Endothelial cell of umbilical vein (primary cell): ENCODE measurements at regions not wholly inside any gene's neighbourhood (a gene's known extent, or its start where the extent isn't known, plus 50 kb on each side); places are given as distances from the start of the nearest gene placed in this dataset.

Source experiments
- BruUV-seq: library from RNA; stranded (reverse); fragments of 400-500 nt; replicated peaks from 2 replicates; lab custom pipeline; 2021; lab: Mats Ljungman, UMichigan
- CTCF ChIA-PET: fragments of 300-600, 350-600 bp; sonication (Branson Sonifier 250); formaldehyde crosslinking; loops from one replicate; lab custom pipeline; 2021; ENCODE audit warnings: antibody characterized with exemption, inconsistent platforms; lab: Charles Lee
- POLR2A ChIA-PET: fragments of 300-600, 350-600 bp; sonication (Branson Sonifier 250); formaldehyde crosslinking; loops from one replicate; lab custom pipeline; 2021; ENCODE audit warnings: antibody characterized with exemption, inconsistent platforms; lab: Charles Lee
- DNase-seq: peaks from one replicate; pipeline ENCODE4 v3.0.0-alpha.2; 2011; ENCODE audit warnings: low read depth, low spot score
- FAIRE-seq: peaks from 2 replicates; lab custom pipeline; 2011; peaks lifted over from hg19 to GRCh38; lab: Jason Lieb, UNC
- H2AFZ ChIP-seq: 2 replicates; pipeline ENCODE4 v1.6.0; 2012; ENCODE audit warnings: low read depth, low read length, control low read depth, inconsistent platforms
- H3K27ac ChIP-seq: 2 replicates; pipeline ENCODE4 v1.5.1; 2011; ENCODE audit warnings: low read depth, mild to moderate bottlenecking, control low read depth, low read length, moderate library complexity; ENCODE audit not compliant: insufficient read depth
- H3K27me3 ChIP-seq, 2 experiments: 2 replicates each; pipeline versions ENCODE4 v1.6.0 to v1.6.1; 2011; ENCODE audit warnings: low read length in 2 of 2, mixed read lengths in 1 of 2; ENCODE audit not compliant: control insufficient read depth in 2 of 2, insufficient read depth in 2 of 2
- H3K36me3 ChIP-seq, 2 experiments: 2 replicates in 1 of 2; 3 replicates in 1 of 2; pipeline ENCODE4 v1.5.1; 2011; ENCODE audit warnings: low read length in 2 of 2, mild to moderate bottlenecking in 1 of 2, moderate library complexity in 1 of 2; ENCODE audit not compliant: control insufficient read depth in 2 of 2, insufficient read depth in 2 of 2; ENCODE audit errors: extremely low read depth in 1 of 2
- H3K4me1 ChIP-seq: 3 replicates; pipeline ENCODE4 v1.5.1; 2011; ENCODE audit warnings: mild to moderate bottlenecking, low read length; ENCODE audit not compliant: control insufficient read depth, insufficient read depth; ENCODE audit errors: extremely low read depth
- H3K4me2 ChIP-seq: 2 replicates; pipeline ENCODE4 v1.6.1; 2011; ENCODE audit warnings: low read length, control low read depth, mixed read lengths; ENCODE audit not compliant: insufficient read depth
- H3K4me3 ChIP-seq, 3 experiments: fragments of 200-600 bp in 1 of 3; sonication (generic), shearing (Covaris generic) in 1 of 3; replicated peaks in 1 of 3; 2 replicates each; pipeline ENCODE4 v1.5.1; 2011 to 2016; ENCODE audit warnings: control low read depth in 3 of 3, low read length in 3 of 3, mild to moderate bottlenecking in 2 of 3, inconsistent platforms in 1 of 3, low read depth in 1 of 3, moderate library complexity in 1 of 3; ENCODE audit not compliant: insufficient read depth in 1 of 3
- H3K79me2 ChIP-seq: 2 replicates; pipeline ENCODE4 v1.6.0; 2012; ENCODE audit warnings: low read length, inconsistent platforms; ENCODE audit not compliant: control insufficient read depth, insufficient read depth
- H3K9ac ChIP-seq: replicated peaks from 2 replicates; pipeline ENCODE3; 2011; ENCODE audit warnings: low read length, control low read depth; ENCODE audit not compliant: insufficient read depth; ENCODE audit errors: extremely low read depth
- H3K9me1 ChIP-seq: replicated peaks from 3 replicates; pipeline ENCODE4 v1.6.0; 2011; ENCODE audit warnings: mild to moderate bottlenecking, low read length; ENCODE audit not compliant: control insufficient read depth, insufficient read depth; ENCODE audit errors: extremely low read depth
- H3K9me3 ChIP-seq: replicated peaks from 2 replicates; pipeline ENCODE4 v1.5.1; 2012; ENCODE audit warnings: low read length, inconsistent platforms; ENCODE audit not compliant: control insufficient read depth, insufficient read depth
- H4K20me1 ChIP-seq: replicated peaks from 2 replicates; pipeline ENCODE3; 2011; ENCODE audit warnings: mild to moderate bottlenecking, low read length; ENCODE audit not compliant: control insufficient read depth, insufficient read depth; ENCODE audit errors: extremely low read depth
- CTCF ChIP-seq, 2 donors: IDR thresholded peaks; 1 replicate in 1 of 2; 2 replicates in 1 of 2; pipeline ENCODE4 v1.5.1; 2011; ENCODE audit warnings: low read length in 2 of 2, mild to moderate bottlenecking in 2 of 2, moderate library complexity in 2 of 2, control low read depth in 1 of 2, inconsistent platforms in 1 of 2, low read depth in 1 of 2; ENCODE audit not compliant: insufficient read depth in 1 of 2; ENCODE audit errors: extremely low read depth in 1 of 2
- EZH2 ChIP-seq: IDR thresholded peaks from 2 replicates; pipeline ENCODE4 v1.6.1; 2012; ENCODE audit warnings: borderline replicate concordance, low read depth, mild to moderate bottlenecking, moderate library complexity, low read length, inconsistent platforms; ENCODE audit not compliant: severe bottlenecking
- FOS ChIP-seq: IDR thresholded peaks from 2 replicates; pipeline ENCODE4 v1.6.1; 2011; ENCODE audit warnings: mild to moderate bottlenecking, low read length, moderate library complexity, borderline replicate concordance; ENCODE audit not compliant: insufficient read depth
- GATA2 ChIP-seq: IDR thresholded peaks from 2 replicates; pipeline ENCODE4 v1.7.0; 2011; ENCODE audit warnings: low read depth, mild to moderate bottlenecking, moderate library complexity, mixed read lengths, low read length; ENCODE audit not compliant: insufficient read length, insufficient read depth
- JUN ChIP-seq: IDR thresholded peaks from 2 replicates; pipeline ENCODE4 v1.6.1; 2011; ENCODE audit warnings: borderline replicate concordance, low read depth; ENCODE audit not compliant: insufficient read length, insufficient read depth
- MAX ChIP-seq: IDR thresholded peaks from 2 replicates; pipeline ENCODE4 v1.6.1; 2011; ENCODE audit not compliant: insufficient read depth, insufficient read length
- MYC ChIP-seq: IDR thresholded peaks from one replicate; pipeline ENCODE4 v1.6.1; 2011; ENCODE audit warnings: mild to moderate bottlenecking, low read depth, low read length
- POLR2A ChIP-seq: IDR thresholded peaks from 2 replicates; pipeline ENCODE4 v1.6.1; 2012; ENCODE audit warnings: low read depth, mild to moderate bottlenecking, control low read depth, low read length
- POLR2AphosphoS5 ChIP-seq: IDR thresholded peaks from 2 replicates; pipeline ENCODE4 v1.6.1; 2012; ENCODE audit warnings: low read depth, mild to moderate bottlenecking, control low read depth, low read length, moderate library complexity; ENCODE audit not compliant: insufficient read depth
- dilution Hi-C: fragments of 300-500 bp; cut with MboI; formaldehyde crosslinking; loops from one replicate; pipeline ENCODE4 v1.15.0; 2019; ENCODE audit warnings: low sequenced_read_pairs; ENCODE audit not compliant: extremely low pct_ligation_motif_present
- intact Hi-C: fragments of 100-400 bp; cut with micrococcal nuclease; formaldehyde crosslinking; loops from one replicate; pipeline ENCODE4 v1.10.0; 2022

- Histone ChIP-seq H3K27me3 (no peaks in the 10 kb centered on the region), H3K36me3 (no peaks in the 10 kb centered on the region), H3K79me2 (no peaks in the 10 kb centered on the region), H3K9me3 (peaks cover 2% of the 10 kb centered on the region), H3K4me1 (no peaks in the 10 kb centered on the region), H2AFZ (no peak overlapping the region), H3K27ac (no peak overlapping the region), H3K9ac (no peak overlapping the region), H4K20me1 (no peaks in the 10 kb centered on the region), H3K9me1 (no peaks in the 10 kb centered on the region), H3K4me2 (no peak overlapping the region), H3K4me3 (no peak overlapping the region)
- DNase-seq (no peak), FAIRE-seq (no peak)
- POLR2A ChIA-PET = no interaction called here
- intact Hi-C loops = no loop called here
- dilution Hi-C loops = no loop called here
- no TSS peak for BruUV-seq
- CTCF ChIA-PET = no interaction called here
- TF ChIP-seq MAX = no peak
- no peak for TF ChIP-seq EZH2
- no peak for TF ChIP-seq POLR2A
- no peak for TF ChIP-seq CTCF (IDR thresholded peaks at IDR 0.05; ENCODE audit: extremely low read depth in 1 of 2, insufficient read depth in 1 of 2, low read depth in 1 of 2, low read length in 2 of 2)
- TF ChIP-seq MYC = no peak
- no peak for TF ChIP-seq JUN
- TF ChIP-seq FOS = no peak
- no peak for TF ChIP-seq GATA2
- TF ChIP-seq POLR2AphosphoS5 = no peak
Measured at GRCh38 chr18:4987452-4988405, 209.3 kb downstream of the AKAIN1 start.
